ENCODE measurements at regions not wholly inside any gene's neighbourhood (a gene's known extent, or its start where the extent isn't known, plus 50 kb on each side); places are given as distances from the start of the nearest gene placed in this dataset.
A peak's percentile ranks its signal among the peaks of the same experiment; 100 is the strongest.
"Not testable (repeated sequence)": the region's sequence is repeated elsewhere in the genome, so short reads cannot be mapped to it uniquely, and the experiment has no call there.

DNA sequence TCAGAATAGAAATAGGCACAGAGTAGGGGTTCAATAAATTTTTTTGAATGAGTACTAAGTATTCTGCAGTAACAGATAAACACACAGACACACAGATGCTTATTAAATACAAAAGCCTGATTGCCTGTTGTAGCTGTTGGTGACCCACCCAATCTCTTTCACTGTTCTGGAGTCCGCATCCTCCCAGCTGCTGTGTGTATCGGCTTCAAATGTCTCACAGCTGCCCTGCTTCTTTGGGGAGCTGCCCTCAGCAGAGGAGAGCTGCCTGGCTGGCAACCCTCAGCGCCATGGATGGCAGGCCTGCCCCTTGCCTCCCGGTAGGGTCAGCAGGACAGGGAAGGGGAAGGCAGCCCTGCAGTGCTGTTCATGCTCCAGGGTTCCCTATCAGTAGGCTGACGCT, 50.5 kb upstream of the PRNP start:
- no peak for DNase-seq (ENCODE audit: low read depth)

DNA sequence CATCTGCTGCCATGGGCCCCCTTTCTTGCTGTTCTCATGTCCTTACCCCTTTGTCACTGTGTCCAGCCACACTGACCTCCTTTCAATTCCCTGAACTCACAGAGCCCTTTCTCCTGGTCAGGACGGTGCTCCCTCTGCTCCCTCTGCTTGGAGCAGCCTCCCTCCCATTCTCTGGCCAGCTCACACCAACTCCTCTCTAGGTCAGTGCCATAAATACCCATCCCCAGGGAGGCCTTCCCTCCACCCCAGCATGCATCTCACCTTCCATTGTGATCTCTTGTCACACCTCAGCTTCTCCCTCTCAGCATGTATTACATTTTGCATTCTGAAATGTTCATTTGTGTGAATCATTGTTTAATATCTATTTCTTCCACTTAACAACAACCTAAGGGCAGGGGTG, 50.9 kb upstream of the PRNP start:
- DNase-seq (ENCODE audit: low read depth): no peak

DNA sequence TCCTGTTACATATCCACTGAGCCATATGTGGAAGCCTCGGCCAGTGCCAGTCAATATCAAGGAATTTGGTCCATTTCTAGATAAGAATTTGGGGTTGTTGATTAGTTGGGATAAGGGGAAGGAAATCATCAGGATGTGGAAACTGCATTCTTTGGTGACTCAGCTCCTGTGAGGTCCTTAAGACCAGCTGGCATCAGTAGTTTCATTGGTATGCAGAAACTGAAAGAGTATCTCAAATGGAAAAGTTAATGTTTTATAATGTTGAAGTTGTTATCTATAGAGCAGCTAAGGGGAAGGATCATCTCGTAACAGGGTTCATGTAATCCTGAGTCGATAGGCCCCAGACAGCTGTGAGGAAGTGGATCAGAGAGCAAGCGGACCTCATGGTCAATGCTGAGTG, 52.5 kb upstream of the PRNP start:
- no peak for DNase-seq (ENCODE audit: low read depth)

DNA sequence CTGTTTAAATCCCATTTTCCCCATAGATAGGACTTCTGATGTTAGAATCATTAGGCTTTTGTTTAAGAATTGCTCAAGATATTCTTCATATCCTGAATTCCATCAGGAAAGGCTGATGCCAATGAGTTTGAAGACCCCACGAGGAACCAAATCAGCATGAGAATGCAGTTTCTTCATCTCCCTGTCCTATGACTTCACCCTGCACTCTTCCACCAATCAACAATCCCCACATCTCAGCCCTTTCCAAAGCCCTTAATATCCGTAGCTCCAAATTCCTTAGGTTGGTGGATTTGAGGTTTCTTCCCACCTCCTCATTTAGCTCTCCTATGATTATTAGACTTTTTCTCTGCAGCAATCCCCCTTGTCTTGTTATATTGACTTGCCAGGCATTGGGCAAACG, 52.9 kb upstream of the PRNP start:
- DNase-seq (ENCODE audit: low read depth): no peak

DNA sequence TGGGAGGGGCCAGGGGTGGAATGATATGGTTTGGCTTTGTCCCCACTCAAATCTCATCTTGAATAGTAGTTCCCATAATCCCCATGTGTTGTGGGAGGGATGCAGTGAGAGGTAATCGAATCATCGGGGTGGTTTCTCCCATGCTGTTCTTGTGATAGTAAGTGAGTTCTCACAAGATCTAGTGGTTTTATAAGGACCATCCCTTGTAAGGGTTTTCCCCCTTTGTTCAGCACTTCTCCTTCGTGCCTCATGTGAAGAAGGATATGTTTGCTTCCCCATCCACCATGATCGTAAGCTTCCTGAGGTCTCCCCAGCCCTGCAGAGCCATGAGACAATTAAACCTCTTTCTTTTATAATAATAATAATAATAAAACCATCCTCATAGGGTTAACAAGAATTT, 53.4 kb upstream of the PRNP start:
- no peak for DNase-seq (ENCODE audit: low read depth)

DNA sequence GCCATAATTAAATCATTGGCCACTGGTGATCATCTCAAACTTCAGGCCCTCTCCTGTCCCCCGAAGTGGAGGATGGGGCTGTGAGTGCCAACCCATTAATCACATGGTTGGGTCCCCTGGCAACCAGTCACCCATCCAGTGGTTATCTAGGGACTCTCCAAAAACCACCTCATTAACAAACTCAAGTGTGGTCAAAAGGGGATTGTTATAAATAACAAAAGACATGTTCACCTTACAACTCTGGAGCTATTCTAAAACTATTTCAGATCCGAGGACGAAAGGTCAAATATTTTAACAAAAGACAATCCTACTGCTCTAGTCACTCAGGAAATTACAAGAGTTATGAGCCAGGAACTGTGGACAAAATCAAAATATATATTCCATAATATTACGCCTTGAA, 60.0 kb upstream of the PRNP start:
- DNase-seq (ENCODE audit: low read depth): no peak

DNA sequence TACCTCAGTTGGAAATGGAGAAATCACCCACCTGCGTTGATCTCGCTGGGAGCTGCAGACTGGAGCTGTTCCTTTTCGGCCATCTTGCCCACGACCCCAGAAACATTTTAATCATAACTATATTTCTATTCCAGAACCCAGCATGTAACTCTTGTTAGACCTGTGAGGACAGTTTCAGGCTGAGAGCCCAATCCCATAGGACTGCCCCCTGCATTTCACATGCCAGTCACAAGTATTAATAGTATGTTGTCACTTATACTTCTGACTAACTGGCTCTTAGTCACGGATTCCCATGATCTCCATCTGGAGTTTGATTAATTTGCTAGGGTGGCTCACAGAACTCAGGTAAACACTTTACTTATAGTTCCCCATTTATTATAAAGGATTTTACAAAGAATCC, 60.6 kb upstream of the PRNP start:
- no peak for DNase-seq (ENCODE audit: low read depth)

DNA sequence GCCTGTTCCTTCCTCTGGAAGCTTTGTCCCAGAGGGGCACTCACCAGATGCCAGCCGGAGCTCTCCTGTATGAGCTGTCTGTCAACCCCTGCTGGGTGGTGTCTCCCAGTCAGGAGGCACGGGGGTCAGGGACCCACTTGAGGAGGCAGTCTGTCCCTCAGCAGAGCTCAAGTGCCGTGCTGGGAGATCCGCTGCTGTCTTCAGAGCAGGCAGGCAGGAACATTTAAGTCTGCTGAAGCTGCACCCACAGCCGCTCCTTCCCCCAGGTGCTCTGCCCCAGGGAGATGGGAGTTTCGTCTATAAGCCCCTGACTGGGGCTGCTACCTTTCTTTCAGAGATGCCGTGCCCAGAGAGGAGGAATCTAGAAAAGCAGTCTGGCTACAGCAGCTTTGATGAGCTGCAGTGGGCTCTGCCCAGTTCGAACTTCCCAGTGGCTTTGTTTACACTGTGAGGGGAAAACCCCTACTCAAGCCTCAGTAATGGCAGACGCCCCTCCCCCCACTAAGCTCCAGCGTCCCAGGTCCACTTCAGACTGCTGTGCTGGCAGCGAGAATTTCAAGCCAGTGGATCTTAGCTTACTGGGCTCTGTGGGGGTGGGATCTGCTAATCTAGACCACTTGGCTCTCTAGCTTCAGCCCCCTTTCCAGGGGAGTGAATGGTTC, 61.5 kb upstream of the PRNP start:
- DNase-seq (ENCODE audit: low read depth): not testable (repeated sequence)

DNA sequence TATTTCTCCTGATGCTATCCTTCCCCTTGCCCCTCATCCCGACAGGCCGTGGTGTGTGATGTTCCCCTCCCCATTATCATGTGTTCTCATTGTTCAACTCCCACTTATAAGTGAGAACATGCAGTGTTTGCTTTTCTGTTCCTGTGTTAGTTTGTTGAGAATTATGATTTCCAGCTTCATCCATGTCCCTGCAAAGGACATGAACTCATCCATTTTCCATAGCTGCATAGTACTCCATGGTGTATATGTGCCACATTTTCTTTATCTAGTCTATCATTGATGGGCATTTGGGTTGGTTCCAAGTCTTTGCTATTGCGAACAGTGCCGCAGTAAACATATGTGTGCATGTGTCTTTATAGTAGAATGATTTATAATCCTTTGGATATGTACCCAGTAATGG, 67.1 kb upstream of the PRNP start:
- DNase-seq (ENCODE audit: low read depth): not testable (repeated sequence)

DNA sequence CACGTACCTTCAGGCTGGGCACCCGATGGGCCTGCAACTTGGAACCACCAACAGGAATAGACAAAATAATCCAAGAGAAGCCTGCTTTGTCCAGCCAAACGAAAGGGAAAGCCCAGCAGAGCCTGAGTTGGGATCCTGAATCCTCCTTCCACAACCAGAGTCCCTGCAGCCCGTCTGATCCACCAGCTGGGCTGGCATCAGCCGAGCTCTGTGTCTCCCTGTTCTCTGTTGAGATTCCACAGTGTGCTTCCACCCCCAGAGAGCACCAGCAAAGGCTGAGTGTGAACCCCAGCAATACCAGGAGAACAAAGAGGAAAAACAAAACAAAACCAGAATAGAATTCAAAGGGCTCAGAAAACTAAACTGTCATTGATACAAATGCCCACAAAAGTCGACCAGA, 68.8 kb upstream of the PRNP start:
- no peak for DNase-seq (ENCODE audit: low read depth)

DNA sequence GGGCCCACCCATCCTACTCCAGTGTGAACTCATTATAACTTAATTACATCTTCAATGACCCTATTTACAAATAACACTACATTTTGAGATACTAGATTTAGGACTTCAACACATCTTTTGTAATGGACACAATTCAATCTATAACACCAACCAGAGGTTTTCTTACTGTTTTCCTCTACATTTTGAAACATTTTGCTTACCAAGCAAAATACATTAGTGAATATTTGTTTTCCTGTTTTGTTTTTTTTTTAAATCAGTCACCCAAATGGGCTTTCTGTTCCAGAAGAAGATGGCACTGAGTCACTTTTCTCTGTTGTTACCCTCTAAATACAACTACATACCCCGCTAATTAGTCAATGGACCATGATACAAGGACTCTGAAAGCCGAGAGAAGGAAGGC, 69.2 kb upstream of the PRNP start:
- no peak for DNase-seq (ENCODE audit: low read depth)

DNA sequence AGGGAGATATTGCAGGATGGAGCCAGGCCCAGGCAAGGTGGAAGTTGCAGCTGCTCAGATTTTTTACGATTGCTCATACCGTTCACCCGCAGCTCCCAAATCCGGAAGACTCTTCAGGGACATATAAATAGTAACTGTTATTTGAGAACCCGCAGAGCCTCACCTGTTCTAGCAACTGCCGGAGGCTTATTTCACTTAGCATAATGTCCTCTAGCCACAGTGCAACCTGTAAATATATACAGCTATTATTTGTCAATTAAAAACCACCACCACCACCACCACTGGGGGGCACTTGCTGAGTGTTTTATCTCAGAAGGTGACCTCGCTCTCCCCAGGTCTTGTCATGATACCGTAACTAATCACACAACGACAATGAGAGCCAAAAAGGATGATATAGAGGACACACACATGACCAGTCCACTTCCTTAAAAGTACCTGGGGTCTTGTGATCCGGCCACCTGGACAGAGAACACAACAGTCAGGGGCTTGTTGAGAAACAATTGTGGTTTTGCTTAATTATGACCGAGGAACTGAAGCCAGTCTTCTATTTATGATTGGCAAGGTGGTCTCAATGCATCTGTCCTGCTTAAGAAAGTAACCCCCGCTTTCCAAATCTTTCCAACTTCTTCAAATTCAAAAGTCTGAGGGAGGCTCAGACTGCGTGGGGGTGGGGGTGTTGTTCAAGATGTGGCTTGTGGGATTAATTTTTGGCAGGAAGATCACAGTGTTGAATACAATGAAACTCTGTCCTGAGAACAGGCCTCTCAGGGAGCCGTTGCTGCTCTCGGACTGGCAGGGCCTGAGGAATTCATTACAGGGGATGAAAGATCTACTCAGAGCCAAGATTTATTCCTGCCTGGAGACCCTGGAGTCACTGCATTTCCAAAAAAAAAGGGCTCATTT, 72.3 kb upstream of the PRNP start:
- peak; percentile 55 for DNase-seq (ENCODE audit: low read depth)

DNA sequence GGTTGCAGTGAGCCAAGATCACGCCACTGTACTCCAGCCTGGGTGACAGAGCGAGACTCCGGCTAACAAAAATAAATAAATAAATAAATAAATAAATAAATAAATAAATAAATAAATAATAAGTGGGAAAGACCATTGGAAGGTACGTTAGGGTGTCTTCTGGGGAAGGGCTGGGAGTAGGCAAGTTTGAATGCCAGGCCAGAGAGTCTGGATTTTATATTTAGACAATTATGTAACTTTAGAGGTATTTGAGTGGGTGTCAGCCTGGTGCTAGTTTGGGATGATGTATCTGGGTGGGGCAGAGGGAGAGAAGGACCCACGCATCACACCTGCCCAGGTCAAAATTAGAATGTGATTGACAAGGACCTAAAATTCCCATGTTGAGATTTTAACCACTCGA, 73.1 kb upstream of the PRNP start:
- DNase-seq (ENCODE audit: low read depth): no peak

DNA sequence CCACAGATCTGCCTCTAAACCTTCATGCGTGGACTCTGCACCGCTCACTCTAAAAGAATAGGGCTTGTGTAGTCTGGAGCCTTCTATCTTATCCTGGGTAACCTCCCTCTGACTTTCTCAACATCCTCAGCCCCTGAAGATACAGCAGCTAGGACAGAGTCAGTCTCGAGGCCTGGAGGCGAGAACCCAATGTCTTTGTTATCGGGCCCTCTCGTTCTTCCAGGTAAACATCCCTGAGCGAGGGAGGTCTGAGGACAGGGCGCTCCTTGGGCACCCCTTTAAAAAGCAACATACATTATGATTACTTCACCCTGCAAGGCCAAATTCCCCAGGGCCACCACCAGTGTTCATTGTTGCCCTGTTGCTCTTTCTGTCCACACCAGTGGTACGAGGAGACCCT, 75.4 kb upstream of the PRNP start:
- DNase-seq (ENCODE audit: low read depth): no peak

DNA sequence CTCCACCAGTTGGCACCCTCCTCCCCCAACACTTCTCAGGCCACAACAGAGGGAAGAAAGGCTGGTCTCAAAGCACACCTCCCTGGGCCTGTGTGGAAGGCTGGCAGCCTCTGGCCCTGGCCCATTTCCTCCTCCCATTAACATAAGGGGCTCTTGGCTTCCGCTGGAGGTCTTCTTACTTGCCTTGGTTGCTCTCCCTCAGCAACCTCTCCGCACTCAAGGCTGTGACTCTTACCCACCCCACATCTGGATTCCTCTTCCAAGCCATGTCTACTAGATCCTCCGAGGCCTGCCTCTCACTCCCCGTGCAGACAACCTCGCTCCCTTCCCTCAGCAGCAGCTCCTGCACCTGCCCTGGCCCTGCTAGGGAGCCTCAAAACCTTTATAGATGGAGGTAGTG, 76.7 kb upstream of the PRNP start:
- no peak for DNase-seq (ENCODE audit: low read depth)

DNA sequence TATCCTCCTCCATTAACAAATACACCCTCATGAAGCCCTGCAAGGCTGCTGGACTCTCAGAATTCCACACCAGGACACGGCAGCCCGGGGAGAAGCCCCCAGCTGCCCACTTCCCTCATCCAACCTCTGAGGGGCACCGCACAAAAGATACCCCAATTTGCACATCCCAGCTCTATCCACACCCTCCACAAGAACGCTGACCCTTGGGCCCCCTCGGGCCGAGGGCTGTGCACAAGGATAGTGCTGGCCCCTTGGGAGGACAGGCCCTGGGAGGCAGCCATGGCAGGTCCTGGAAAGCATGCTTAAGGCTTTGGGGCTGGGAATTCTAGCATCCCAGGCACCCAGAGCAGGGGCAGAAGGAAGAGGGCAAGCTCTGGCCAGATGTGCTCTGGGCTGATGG, 77.4 kb upstream of the PRNP start:
- no peak for DNase-seq (ENCODE audit: low read depth)

DNA sequence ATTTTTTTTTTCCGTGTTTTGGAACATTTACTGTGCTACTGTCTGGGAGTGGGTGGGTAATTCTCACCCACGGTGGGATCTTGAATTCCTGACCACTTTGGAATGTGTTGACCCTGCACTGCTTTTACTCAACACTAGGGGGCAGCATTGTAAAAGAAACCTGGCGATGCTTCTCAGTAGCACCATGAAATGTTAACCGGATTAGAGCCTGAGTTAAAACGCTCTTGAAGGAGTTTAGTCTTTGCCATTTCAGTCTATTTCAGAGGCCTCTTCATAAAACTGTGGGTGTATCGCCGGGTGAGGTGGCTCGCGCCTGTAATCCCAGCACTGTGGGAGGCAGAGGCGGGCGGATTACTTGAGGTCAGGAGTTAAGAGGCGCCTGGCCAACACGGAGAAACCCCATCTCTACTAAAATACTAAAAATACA, 79.0 kb upstream of the PRNP start:
- peak; percentile 30 for DNase-seq (ENCODE audit: low read depth)

DNA sequence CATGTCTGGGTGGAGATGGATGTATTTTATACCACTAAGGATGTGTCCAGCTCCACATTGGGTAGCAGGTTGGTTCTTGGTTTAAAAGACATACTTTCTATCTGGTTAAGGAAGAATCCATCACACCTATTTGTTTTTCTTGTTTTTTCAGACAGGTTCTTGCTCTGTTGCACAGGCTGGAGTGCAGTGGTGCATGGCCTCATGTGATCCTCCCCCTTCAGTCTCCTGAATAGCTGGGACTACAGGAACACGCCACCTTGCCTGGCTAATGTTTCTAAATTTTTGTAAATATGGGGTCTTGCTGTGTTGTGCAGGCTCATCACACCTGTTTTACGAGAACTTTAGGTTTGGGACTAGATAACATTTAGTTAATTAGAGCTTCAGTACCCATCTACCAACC, 80.2 kb upstream of the PRNP start:
- DNase-seq (ENCODE audit: low read depth): no peak

DNA sequence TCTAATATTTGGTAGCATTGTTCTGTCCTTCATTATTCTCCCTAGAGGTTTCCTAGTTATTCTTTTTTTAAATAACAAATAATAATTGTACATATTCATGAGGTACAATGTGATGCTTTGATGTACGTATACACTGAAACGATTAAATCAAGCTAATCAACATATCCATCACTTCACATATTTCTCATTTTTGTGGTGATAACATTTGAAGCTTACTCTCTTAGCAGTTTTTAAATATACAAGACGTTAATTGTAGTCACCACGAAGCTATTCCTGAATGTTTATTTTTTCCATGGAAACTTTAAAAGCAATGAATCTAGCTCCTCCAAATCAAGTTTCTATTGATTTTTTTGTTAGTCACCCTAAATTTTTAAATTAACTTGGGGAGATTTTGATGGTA, 81.1 kb upstream of the PRNP start:
- DNase-seq (ENCODE audit: low read depth): no peak

DNA sequence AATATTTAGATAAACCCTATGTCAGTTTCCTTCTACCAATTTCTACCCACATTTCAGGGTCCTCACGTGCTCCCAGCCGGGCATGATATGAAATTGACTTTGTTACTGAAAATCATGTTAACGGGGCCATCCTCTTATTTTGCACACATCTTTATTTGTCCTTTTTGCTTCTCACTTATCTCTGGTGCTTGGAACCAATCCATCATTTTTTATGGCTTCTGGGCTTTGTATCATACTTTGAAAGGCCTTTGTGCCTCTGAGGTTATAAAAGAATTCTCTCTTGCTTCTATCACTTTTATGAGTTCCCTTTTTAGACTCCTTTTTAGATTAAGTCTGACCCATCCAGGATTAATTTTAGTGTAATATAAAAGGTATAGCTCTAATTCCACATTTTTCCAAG, 81.7 kb upstream of the PRNP start:
- DNase-seq (ENCODE audit: low read depth): no peak

DNA sequence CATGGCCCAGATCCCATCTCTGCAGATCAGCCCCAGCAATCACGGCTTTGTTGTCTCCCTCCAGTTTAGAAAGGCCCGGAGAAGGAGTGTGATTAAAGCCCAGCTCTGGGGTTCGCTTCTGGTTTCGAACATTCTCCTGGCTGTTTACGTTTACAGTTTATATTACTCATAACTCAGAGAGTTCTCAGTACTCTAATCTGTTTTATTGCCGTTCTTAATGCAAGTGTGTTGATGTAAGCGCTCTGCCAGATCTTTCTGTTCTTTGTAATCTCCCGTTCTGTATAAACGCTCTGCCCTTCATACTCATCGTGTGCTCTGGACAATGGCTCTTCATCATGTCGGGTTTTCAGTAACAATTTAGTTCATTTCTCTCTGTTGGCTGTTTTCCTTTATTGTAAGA, 82.5 kb upstream of the PRNP start:
- DNase-seq (ENCODE audit: low read depth): no peak

DNA sequence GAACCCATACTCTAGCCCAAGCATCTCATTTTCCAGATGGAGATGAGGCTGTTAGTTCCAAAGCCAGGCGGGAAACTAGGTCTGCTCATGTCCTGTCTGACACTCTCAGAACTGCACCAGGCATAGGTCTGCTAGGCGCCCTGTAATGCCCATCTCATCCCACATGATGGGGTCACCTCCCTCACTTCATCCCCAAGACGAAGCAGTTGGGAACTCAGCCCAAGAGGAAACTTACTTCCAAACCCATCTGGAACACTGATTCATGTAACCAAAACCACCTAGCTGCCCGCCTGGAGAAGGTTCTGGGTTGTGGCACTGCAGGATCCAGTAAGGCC, 84.0 kb upstream of the PRNP start:
- no peak for DNase-seq (ENCODE audit: low read depth)

DNA sequence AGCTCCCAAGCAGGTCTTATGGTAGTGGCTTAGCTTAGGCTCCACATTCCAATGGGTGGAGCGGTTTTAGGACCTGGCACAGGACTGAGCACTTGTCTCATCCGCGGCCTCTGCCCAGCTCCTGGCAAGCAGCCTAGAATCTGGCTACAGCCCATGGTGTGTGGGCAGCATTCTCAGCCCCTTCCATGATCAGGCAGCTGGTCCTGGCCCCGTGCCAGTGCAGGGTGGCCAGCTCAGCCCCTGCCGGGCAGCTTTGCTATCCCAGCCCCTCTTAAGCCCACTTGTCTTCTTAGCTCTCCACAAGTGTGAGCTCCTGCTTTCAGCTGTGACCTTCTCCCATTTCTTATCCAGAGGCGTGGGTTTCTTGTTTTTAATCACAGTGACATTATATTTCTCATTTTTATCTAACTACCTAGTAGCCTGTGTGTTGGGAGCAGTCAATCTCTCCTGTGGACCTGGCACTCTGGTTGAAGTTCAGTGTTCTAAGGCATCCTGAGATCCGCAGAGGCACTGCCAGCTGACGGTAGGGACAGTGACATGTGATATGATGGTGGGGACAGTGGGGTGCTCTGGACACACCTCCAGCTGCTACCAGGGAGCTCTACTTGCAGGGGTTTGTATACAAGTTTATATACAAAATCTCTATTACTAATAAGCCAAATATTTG, 84.5 kb upstream of the PRNP start:
- no peak for DNase-seq (ENCODE audit: low read depth)

Data from activated T-helper 9 cell treated with anti-CD3 and anti-CD28 coated beads, Interleukin-2, amount 50 U/mL, for 16 hours (primary cell).